ENCODE measurements at regions not wholly inside any gene's neighbourhood (a gene's known extent, or its start where the extent isn't known, plus 50 kb on each side); places are given as distances from the start of the nearest gene placed in this dataset.

GRCh38 chr2:128380061-128380889 is 61.6 kb upstream of the HS6ST1 start:
- no peak for DNase-seq

- DNase-seq, result no peak
These were observed 62.6 kb upstream of the HS6ST1 start for GRCh38 chr2:128380961-128381938.

- no peak for DNase-seq
These were observed 65.8 kb upstream of the HS6ST1 start for GRCh38 chr2:128384446-128384845.

- no peak for DNase-seq
These were observed 66.3 kb upstream of the HS6ST1 start for GRCh38 chr2:128384956-128385355.

GRCh38 chr2:128385365-128385764 is 66.7 kb upstream of the HS6ST1 start:
- no peak for DNase-seq

- no peak for DNase-seq
These were observed 67.4 kb upstream of the HS6ST1 start for GRCh38 chr2:128386066-128386465.

- no peak for DNase-seq
These were observed 69.9 kb upstream of the HS6ST1 start for GRCh38 chr2:128388499-128388941.

GRCh38 chr2:128389388-128390086 is 70.9 kb upstream of the HS6ST1 start:
- DNase-seq, result no peak

GRCh38 chr2:128390256-128390990 is 71.8 kb upstream of the HS6ST1 start:
- no peak for DNase-seq

- no peak for DNase-seq
These were observed 72.4 kb upstream of the HS6ST1 start for GRCh38 chr2:128390991-128391630.

- DNase-seq, result no peak
These were observed 73.0 kb upstream of the HS6ST1 start for GRCh38 chr2:128391679-128392078.

- no peak for DNase-seq
These were observed 73.5 kb upstream of the HS6ST1 start for GRCh38 chr2:128392207-128392606.

GRCh38 chr2:128394007-128394730 is 75.5 kb upstream of the HS6ST1 start:
- DNase-seq, result no peak

GRCh38 chr2:128395196-128395595 is 76.5 kb upstream of the HS6ST1 start:
- DNase-seq, result no peak

- DNase-seq, result no peak
These were observed 77.2 kb upstream of the HS6ST1 start for GRCh38 chr2:128395640-128396499.

GRCh38 chr2:128396500-128396891 is 77.8 kb upstream of the HS6ST1 start:
- no peak for DNase-seq

- no peak for DNase-seq
These were observed 78.3 kb upstream of the HS6ST1 start for GRCh38 chr2:128396946-128397345.

- no peak for DNase-seq
These were observed 80.6 kb upstream of the HS6ST1 start for GRCh38 chr2:128399256-128399655.

- no peak for DNase-seq
These were observed 81.1 kb upstream of the HS6ST1 start for GRCh38 chr2:128399690-128400291.
